Pancreas (tissue), 10 donors: ENCODE measurements at regions not wholly inside any gene's neighbourhood (a gene's known extent, or its start where the extent isn't known, plus 50 kb on each side); places are given as distances from the start of the nearest gene placed in this dataset.

ENCODE experiments used
- ATAC-seq, 4 donors: fragments of 200-7000 bp; cut with Tn5 transposase; one replicate each; pipeline versions ENCODE4 v1.8.0 to v1.9.1; 2020; ENCODE audit warnings: mild to moderate bottlenecking in 4 of 4, moderate library complexity in 4 of 4
- DNase-seq, 6 donors: peaks; one replicate each; pipeline ENCODE4 v3.0.0-alpha.2; 2020
- FAIRE-seq: peaks from 2 replicates; lab custom pipeline; 2012; peaks lifted over from hg19 to GRCh38; lab: Jason Lieb, UNC
- H3K27ac ChIP-seq, 4 donors: fragments of 200-600 bp; sonication (generic); 1 replicate in 3 of 4; 2 replicates in 1 of 4; pipeline versions ENCODE4 v1.5.0 to v1.8.0; 2020
- H3K27me3 ChIP-seq, 4 donors: fragments of 200-600 bp; one replicate each; pipeline ENCODE4 v1.8.0; 2021
- H3K36me3 ChIP-seq, 3 donors: fragments of 200-600 bp; sonication (generic) in 1 of 3; one replicate each; pipeline versions ENCODE4 v1.5.0 to v1.8.0; 2020 to 2021
- H3K4me1 ChIP-seq, 3 donors: fragments of 200-600 bp; one replicate each; pipeline ENCODE4 v1.8.0; 2021
- H3K4me3 ChIP-seq, 4 donors: fragments of 200-600 bp; sonication (generic) in 2 of 4; one replicate each; pipeline versions ENCODE4 v1.5.0 to v1.8.0; 2020 to 2021
- H3K9me3 ChIP-seq, 4 donors: fragments of 200-600 bp; one replicate each; pipeline ENCODE4 v1.8.0; 2021
- CTCF ChIP-seq, 4 donors: fragments of 200-600 bp; sonication (generic) in 3 of 4; IDR thresholded peaks; one replicate each; pipeline versions ENCODE4 v1.5.0 to v1.8.0; 2021; ENCODE audit warnings: antibody characterized with exemption in 4 of 4
- WGBS, 2 donors: extraction: QIAGEN DNeasy Blood & Tissue Kit; methylation state at CpG; one replicate each; pipeline ENCODE4 v1.1.7; 2013; 5-methylcytosine and 5-hydroxymethylcytosine counted together
- intact Hi-C, 3 donors: fragments of 100-400 bp; cut with DNase I; formaldehyde crosslinking; loops; one replicate each; pipeline versions ENCODE4 v1.11.1 to v1.14.2; 2022
- donor health status: healthy with polysubstance abuse.
- donor health status: DM: no; HTN: no; CAD: no; lungs with moderate emphysema.
- donor health status: DM: no; HTN: no; CAD: no.
- donor health status: control.
- donor health status: control.
- donor health status: Bipolar disorder and iron deficiency.
- donor health status: DM: yes; HTN: yes; CAD: no.
- donor health status: DM: no; HTN: no; CAD: no.
- donor health status: DM: no; HTN: no; CAD: no.
- donor health status: DM: yes; HTN: yes; CAD: no.

- TF ChIP-seq CTCF (IDR thresholded peaks at IDR 0.05): no peak
- ATAC-seq (no peak), FAIRE-seq (no peak), DNase-seq (no peak)
- no peaks in the 10 kb centered on the region for H3K36me3 ChIP-seq
- no peak overlapping the region for H3K4me3 ChIP-seq
- no peaks in the 10 kb centered on the region for H3K27me3 ChIP-seq
- peaks cover 0 to under 1% (median 0%) of the 10 kb centered on the region in 3 donors for H3K4me1 ChIP-seq
- H3K9me3 ChIP-seq: no peaks in the 10 kb centered on the region
- 56 to 66% methylated on average over 2 of the region's 2 CpGs for WGBS, 2 donors
- intact Hi-C loops: no loop called here
- no peak overlapping the region for H3K27ac ChIP-seq
Observed at GRCh38 chr6:40170856-40171255, 236.6 kb upstream of the MOCS1 start.

DNA sequence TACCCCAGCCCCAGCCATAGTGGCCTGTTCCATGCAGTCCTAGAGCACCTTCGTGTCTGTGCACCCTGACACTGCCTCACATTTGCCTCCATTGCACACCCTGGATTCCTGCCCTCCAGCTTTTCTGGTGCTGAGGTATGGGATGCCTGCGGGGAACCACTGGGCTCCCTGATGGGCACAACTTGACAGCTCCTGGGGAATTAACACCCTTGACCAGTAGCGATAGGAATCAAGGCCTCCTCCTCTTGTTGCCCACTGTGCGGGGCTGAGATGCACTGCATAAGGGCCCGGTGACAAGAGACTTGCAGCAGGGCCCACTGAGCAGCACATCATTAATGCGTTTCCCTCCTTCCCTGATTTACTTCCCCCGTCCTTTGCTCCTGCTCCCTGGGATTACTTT is 235.6 kb upstream of the MOCS1 start:
- WGBS, 2 donors: 83 to 84% methylated on average over 7 of the region's 7 CpGs
- no peak for ATAC-seq
- FAIRE-seq: no peak
- no peaks in the 10 kb centered on the region for H3K36me3 ChIP-seq
- peaks cover 0 to 9% (median 0%) of the 10 kb centered on the region in 3 donors for H3K4me1 ChIP-seq
- TF ChIP-seq CTCF (IDR thresholded peaks at IDR 0.05): no peak
- H3K27me3 ChIP-seq: no peaks in the 10 kb centered on the region
- no peak overlapping the region for H3K4me3 ChIP-seq
- intact Hi-C loops: no loop called here
- no peak for DNase-seq
- no peak overlapping the region for H3K27ac ChIP-seq
- no peaks in the 10 kb centered on the region for H3K9me3 ChIP-seq

- no peak for DNase-seq
- intact Hi-C loops: no loop called here
- TF ChIP-seq CTCF (IDR thresholded peaks at IDR 0.05): no peak
- FAIRE-seq: no peak
- no peak overlapping the region for H3K27ac ChIP-seq
- no peaks in the 10 kb centered on the region for H3K36me3 ChIP-seq
- no peak for ATAC-seq
- H3K27me3 ChIP-seq: no peaks in the 10 kb centered on the region
- H3K4me1 ChIP-seq: peaks cover 0 to 9% (median 0%) of the 10 kb centered on the region in 3 donors
- H3K4me3 ChIP-seq: no peak overlapping the region
- H3K9me3 ChIP-seq: no peaks in the 10 kb centered on the region
Observed at GRCh38 chr6:40166963-40167362, 232.7 kb upstream of the MOCS1 start.

- ATAC-seq (peak; percentile 68 to 90 (median 80)), DNase-seq (peak in 4 of 6 donors; percentile 14 to 48 (median 38)), FAIRE-seq (no peak)
- H3K9me3 ChIP-seq: no peaks in the 10 kb centered on the region
- intact Hi-C loops: no loop called here
- TF ChIP-seq CTCF (IDR thresholded peaks at IDR 0.05): no peak
- H3K27ac ChIP-seq: no peak overlapping the region
- H3K27me3 ChIP-seq: no peaks in the 10 kb centered on the region
- peaks cover 0 to 9% (median 0%) of the 10 kb centered on the region in 3 donors for H3K4me1 ChIP-seq
- 51% methylated on average over 7 of the region's 7 CpGs for WGBS, 2 donors
- no peak overlapping the region for H3K4me3 ChIP-seq
- H3K36me3 ChIP-seq: no peaks in the 10 kb centered on the region
Observed at GRCh38 chr6:40165036-40165709, 230.9 kb upstream of the MOCS1 start.

GRCh38 chr6:40164345-40164755 is 230.1 kb upstream of the MOCS1 start:
- H3K27me3 ChIP-seq: no peaks in the 10 kb centered on the region
- intact Hi-C loops: no loop called here
- no peak overlapping the region for H3K4me3 ChIP-seq
- no peaks in the 10 kb centered on the region for H3K9me3 ChIP-seq
- 89 to 93% methylated on average over 8 of the region's 8 CpGs for WGBS, 2 donors
- FAIRE-seq: no peak
- TF ChIP-seq CTCF (IDR thresholded peaks at IDR 0.05): no peak
- H3K27ac ChIP-seq: no peak overlapping the region
- peaks cover 0 to 9% (median 0%) of the 10 kb centered on the region in 3 donors for H3K4me1 ChIP-seq
- ATAC-seq: peak in 2 of 4 donors; percentile 15 to 29
- DNase-seq: peak in 1 of 6 donors; percentile 18
- no peaks in the 10 kb centered on the region for H3K36me3 ChIP-seq
